Loucy (cell line): ENCODE measurements at regions not wholly inside any gene's neighbourhood (a gene's known extent, or its start where the extent isn't known, plus 50 kb on each side); places are given as distances from the start of the nearest gene placed in this dataset.

Experiments used
- H2AFZ ChIP-seq: fragments of 200-600 bp; sonication (generic); 2 replicates; pipeline ENCODE4 v1.6.0; 2016; ENCODE audit warnings: antibody characterized with exemption, mild to moderate bottlenecking, low read length, moderate library complexity
- H3F3A ChIP-seq: fragments of 200-600 bp; 2 replicates; pipeline ENCODE4 v1.6.0; 2016; ENCODE audit warnings: antibody characterized with exemption, low read depth, mild to moderate bottlenecking
- H3K27me3 ChIP-seq: fragments of 200-600 bp; sonication (generic); 2 replicates; pipeline ENCODE4 v1.6.1; 2014; ENCODE audit warnings: low read length, mild to moderate bottlenecking; ENCODE audit not compliant: insufficient read depth, poor library complexity, severe bottlenecking
- H3K36me3 ChIP-seq: fragments of 200-600 bp; sonication (generic); 2 replicates; pipeline ENCODE4 v1.6.1; 2016; ENCODE audit warnings: low read length; ENCODE audit not compliant: insufficient read depth
- H3K4me1 ChIP-seq: fragments of 200-600 bp; sonication (generic); 2 replicates; pipeline ENCODE4 v1.5.1; 2014; ENCODE audit warnings: low read length, mild to moderate bottlenecking; ENCODE audit not compliant: insufficient read depth, poor library complexity, severe bottlenecking
- H3K4me2 ChIP-seq: fragments of 200-600 bp; sonication (generic); 2 replicates; pipeline ENCODE4 v1.6.0; 2014; ENCODE audit warnings: antibody characterized with exemption, low read length, low read depth, mild to moderate bottlenecking; ENCODE audit not compliant: poor library complexity, severe bottlenecking
- H3K4me3 ChIP-seq: fragments of 200-600 bp; sonication (generic); 2 replicates; pipeline ENCODE4 v1.5.1; 2014; ENCODE audit warnings: low read length, mild to moderate bottlenecking, mixed read lengths; ENCODE audit not compliant: poor library complexity, severe bottlenecking
- H3K79me2 ChIP-seq: fragments of 200-600 bp; sonication (generic); 2 replicates; pipeline ENCODE4 v1.6.1; 2014; ENCODE audit warnings: low read length; ENCODE audit not compliant: insufficient read depth
- H3K9ac ChIP-seq: fragments of 200-600 bp; sonication (generic); 2 replicates; pipeline ENCODE4 v1.6.0; 2014; ENCODE audit warnings: mild to moderate bottlenecking, low read depth, low read length, moderate library complexity; ENCODE audit not compliant: poor library complexity, severe bottlenecking
- H3K9me2 ChIP-seq: fragments of 200-600 bp; sonication (generic); replicated peaks from 2 replicates; pipeline ENCODE4 v1.6.1; 2016; ENCODE audit warnings: low read depth, low read length, mixed read lengths
- H3K9me3 ChIP-seq: fragments of 200-600 bp; sonication (generic); 2 replicates; pipeline ENCODE4 v1.6.1; 2014; ENCODE audit warnings: mild to moderate bottlenecking, antibody characterized with exemption, low read length, low read depth; ENCODE audit not compliant: insufficient read depth
- H4K20me1 ChIP-seq: fragments of 200-600 bp; sonication (generic); 2 replicates; pipeline ENCODE4 v1.6.0; 2014; ENCODE audit warnings: antibody characterized with exemption, low read length, mild to moderate bottlenecking; ENCODE audit not compliant: insufficient read depth, poor library complexity, severe bottlenecking
- CTCF ChIP-seq: fragments of 200-600 bp; sonication (generic); conservative IDR thresholded peaks from 2 replicates; pipeline ENCODE4 v1.5.1; 2014; ENCODE audit warnings: mild to moderate bottlenecking, antibody characterized with exemption, low read length
- EZH2phosphoT487 ChIP-seq: fragments of 200-600 bp; IDR thresholded peaks from 2 replicates; pipeline ENCODE4 v1.6.1; 2018; ENCODE audit warnings: antibody characterized with exemption, mild to moderate bottlenecking, moderate library complexity, borderline replicate concordance

GRCh38 chr1:163761898-163762297 lies 440.1 kb downstream of the NUF2 start:
- no peak for TF ChIP-seq EZH2phosphoT487
- TF ChIP-seq CTCF, result no peak
- H3K9me3 ChIP-seq, result no peaks in the 10 kb centered on the region
- no peaks in the 10 kb centered on the region for H3F3A ChIP-seq
- no peaks in the 10 kb centered on the region for H3K9me2 ChIP-seq
- no peaks in the 10 kb centered on the region for H3K79me2 ChIP-seq
- no peak overlapping the region for H3K4me3 ChIP-seq
- no peak overlapping the region for H2AFZ ChIP-seq
- H3K4me1 ChIP-seq, result peaks cover 6% of the 10 kb centered on the region
- H3K27me3 ChIP-seq, result no peaks in the 10 kb centered on the region
- no peaks in the 10 kb centered on the region for H4K20me1 ChIP-seq
- H3K9ac ChIP-seq, result no peak overlapping the region
- H3K4me2 ChIP-seq, result no peak overlapping the region
- H3K36me3 ChIP-seq, result no peaks in the 10 kb centered on the region

DNA sequence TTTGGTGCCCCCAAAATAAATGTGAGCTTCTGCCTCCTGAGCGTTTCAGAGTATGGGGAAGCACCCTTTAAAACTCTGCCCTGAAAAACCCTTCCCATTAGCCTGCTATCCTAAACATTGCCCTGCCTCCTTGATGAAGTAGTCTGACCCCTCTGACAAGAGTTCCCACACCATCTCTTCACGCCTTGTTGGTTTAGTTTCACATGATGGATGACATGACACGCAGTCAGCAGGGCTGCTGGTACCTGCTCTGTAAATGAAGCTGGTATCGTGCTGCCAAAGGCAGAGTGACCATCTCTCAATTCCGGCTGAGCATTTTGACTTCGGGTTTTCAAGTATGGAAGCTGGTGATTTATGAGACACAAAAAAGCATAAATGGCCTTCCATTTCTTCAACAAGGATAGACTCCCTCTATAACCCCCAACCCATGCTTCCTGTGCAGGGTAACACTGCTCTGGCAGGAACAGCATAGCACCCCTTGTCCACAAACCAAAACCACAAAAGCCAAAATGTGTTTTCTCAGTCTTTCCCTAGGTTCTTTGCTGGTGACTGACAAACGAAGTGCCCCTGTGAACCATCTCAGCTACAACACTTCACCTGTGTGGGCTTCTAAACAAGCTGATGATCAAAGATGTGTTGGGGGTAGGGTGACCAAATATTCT lies 444.6 kb downstream of the NUF2 start:
- no peaks in the 10 kb centered on the region for H3K79me2 ChIP-seq
- TF ChIP-seq EZH2phosphoT487, result no peak
- no peak for TF ChIP-seq CTCF
- H3K4me3 ChIP-seq, result no peak overlapping the region
- H3K9ac ChIP-seq, result no peak overlapping the region
- H3K36me3 ChIP-seq, result no peaks in the 10 kb centered on the region
- H3K4me1 ChIP-seq, result peaks cover 6% of the 10 kb centered on the region
- H3F3A ChIP-seq, result no peaks in the 10 kb centered on the region
- H3K9me3 ChIP-seq, result no peaks in the 10 kb centered on the region
- H3K4me2 ChIP-seq, result no peak overlapping the region
- H3K9me2 ChIP-seq, result no peaks in the 10 kb centered on the region
- H3K27me3 ChIP-seq, result no peaks in the 10 kb centered on the region
- no peaks in the 10 kb centered on the region for H4K20me1 ChIP-seq
- no peak overlapping the region for H2AFZ ChIP-seq

GRCh38 chr1:163768576-163768975 lies 446.8 kb downstream of the NUF2 start:
- Histone ChIP-seq H3K9ac (no peak overlapping the region), H3K36me3 (no peaks in the 10 kb centered on the region), H3K9me3 (no peaks in the 10 kb centered on the region), H3K4me3 (no peak overlapping the region), H3K79me2 (no peaks in the 10 kb centered on the region), H3F3A (no peaks in the 10 kb centered on the region), H3K4me1 (peaks cover 6% of the 10 kb centered on the region), H2AFZ (no peak overlapping the region), H4K20me1 (no peaks in the 10 kb centered on the region), H3K4me2 (no peak overlapping the region), H3K27me3 (no peaks in the 10 kb centered on the region), H3K9me2 (no peaks in the 10 kb centered on the region)
- TF ChIP-seq EZH2phosphoT487 (no peak), CTCF (no peak)
